ENCODE measurements at regions not wholly inside any gene's neighbourhood (a gene's known extent, or its start where the extent isn't known, plus 50 kb on each side); places are given as distances from the start of the nearest gene placed in this dataset.
"Not testable (repeated sequence)": the region's sequence is repeated elsewhere in the genome, so short reads cannot be mapped to it uniquely, and the experiment has no call there.

DNA sequence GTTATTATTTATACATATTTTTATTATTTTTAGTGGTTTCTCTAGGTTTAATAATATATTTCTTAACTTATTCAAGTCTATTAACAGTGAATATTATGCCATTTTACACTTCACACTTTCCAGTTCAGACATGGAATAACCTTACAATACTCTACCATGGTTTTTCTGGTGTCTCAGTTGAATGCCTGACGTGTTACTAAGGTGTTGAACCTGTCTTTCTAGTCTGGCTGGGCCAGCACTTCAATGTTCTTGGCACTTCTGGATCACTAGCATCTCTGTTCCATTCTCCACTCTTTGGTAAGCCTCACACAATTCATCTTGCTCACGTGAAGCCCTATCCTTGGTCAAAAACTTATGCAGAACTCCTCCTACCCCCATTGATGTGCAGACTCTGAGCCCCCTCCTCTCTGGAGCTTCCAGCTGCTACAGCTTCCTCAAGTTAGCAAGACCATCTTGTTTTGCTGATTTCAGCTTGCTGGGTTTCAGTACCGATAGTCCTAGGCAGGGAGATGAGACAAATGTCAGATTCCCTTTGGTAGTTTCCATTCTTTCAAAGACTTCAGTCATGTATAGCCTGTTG is 243.1 kb downstream of the FBXO4 start:
- Histone ChIP-seq H3K4me3 (ENCODE audit: low read depth, low read length) (no peak overlapping the region), H3K4me1 (ENCODE audit: control insufficient read depth, insufficient read depth, low read length) (no peaks in the 10 kb centered on the region), H3K9me3 (ENCODE audit: control insufficient read depth, insufficient read depth, low read depth, low read length) (no peaks in the 10 kb centered on the region), H3K36me3 (ENCODE audit: control insufficient read depth in 2 of 2, insufficient read depth in 1 of 2, low read length in 2 of 2) (no peaks in the 10 kb centered on the region), H3K27ac (ENCODE audit: extremely low read depth, low read depth, low read length) (no peak overlapping the region)
- POLR2A ChIA-PET, result no interaction called here
- CTCF ChIA-PET, result no interaction called here
- TF ChIP-seq RBAK (tag by site-specific recombination; IDR thresholded peaks at IDR 0.05) (no peak), ZNF239 (tag by site-specific recombination; IDR thresholded peaks at IDR 0.05) (no peak), ZNF350 (tag by site-specific recombination; IDR thresholded peaks at IDR 0.05) (no peak), ZNF785 (tag by site-specific recombination; IDR thresholded peaks at IDR 0.05) (no peak), ZNF175 (tag by site-specific recombination; IDR thresholded peaks at IDR 0.05) (no peak), ZBTB1 (tag by site-specific recombination; IDR thresholded peaks at IDR 0.05) (no peak), ZNF302 (tag by site-specific recombination; IDR thresholded peaks at IDR 0.05; ENCODE audit: low read depth) (no peak), ZNF768 (tag by site-specific recombination; IDR thresholded peaks at IDR 0.05) (no peak), ZNF514 (tag by site-specific recombination; IDR thresholded peaks at IDR 0.05) (no peak), ZNF529 (tag by site-specific recombination; IDR thresholded peaks at IDR 0.05; ENCODE audit: insufficient replicate concordance) (no peak), ZNF16 (tag by site-specific recombination; IDR thresholded peaks at IDR 0.05; ENCODE audit: low read depth) (no peak), KLF8 (tag by site-specific recombination; IDR thresholded peaks at IDR 0.05) (no peak)
- TF ChIP-seq, protein P1, sequence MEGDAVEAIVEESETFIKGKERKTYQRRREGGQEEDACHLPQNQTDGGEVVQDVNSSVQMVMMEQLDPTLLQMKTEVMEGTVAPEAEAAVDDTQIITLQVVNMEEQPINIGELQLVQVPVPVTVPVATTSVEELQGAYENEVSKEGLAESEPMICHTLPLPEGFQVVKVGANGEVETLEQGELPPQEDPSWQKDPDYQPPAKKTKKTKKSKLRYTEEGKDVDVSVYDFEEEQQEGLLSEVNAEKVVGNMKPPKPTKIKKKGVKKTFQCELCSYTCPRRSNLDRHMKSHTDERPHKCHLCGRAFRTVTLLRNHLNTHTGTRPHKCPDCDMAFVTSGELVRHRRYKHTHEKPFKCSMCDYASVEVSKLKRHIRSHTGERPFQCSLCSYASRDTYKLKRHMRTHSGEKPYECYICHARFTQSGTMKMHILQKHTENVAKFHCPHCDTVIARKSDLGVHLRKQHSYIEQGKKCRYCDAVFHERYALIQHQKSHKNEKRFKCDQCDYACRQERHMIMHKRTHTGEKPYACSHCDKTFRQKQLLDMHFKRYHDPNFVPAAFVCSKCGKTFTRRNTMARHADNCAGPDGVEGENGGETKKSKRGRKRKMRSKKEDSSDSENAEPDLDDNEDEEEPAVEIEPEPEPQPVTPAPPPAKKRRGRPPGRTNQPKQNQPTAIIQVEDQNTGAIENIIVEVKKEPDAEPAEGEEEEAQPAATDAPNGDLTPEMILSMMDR (tag by site-specific recombination; IDR thresholded peaks at IDR 0.05), result no peak

DNA sequence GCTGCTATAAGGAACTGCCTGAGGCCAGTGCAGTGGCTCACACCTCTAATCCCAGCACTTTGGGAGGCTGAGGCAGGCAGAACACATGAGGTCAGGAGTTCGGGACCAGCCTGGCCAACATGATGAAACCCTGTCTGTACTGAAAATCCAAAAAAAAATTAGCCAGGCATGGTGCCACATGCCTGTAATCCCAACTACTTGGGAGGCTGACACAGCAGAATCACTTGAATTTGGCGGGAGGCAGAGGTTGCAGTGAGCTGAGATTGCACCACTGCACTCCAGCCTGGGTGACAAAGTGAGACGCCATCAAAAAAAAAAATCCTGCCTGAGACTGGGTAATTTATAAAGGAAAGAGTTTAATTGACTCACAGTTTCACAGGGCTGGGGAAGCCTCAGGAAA is 247.1 kb upstream of the GHR start:
- POLR2A ChIA-PET; H3K4me1 ChIP-seq (ENCODE audit: control insufficient read depth, insufficient read depth, low read length); H3K36me3 ChIP-seq (ENCODE audit: control insufficient read depth in 2 of 2, insufficient read depth in 1 of 2, low read length in 2 of 2); H3K27ac ChIP-seq (ENCODE audit: extremely low read depth, low read depth, low read length); H3K4me3 ChIP-seq (ENCODE audit: low read depth, low read length); CTCF ChIA-PET; H3K9me3 ChIP-seq (ENCODE audit: control insufficient read depth, insufficient read depth, low read depth, low read length): not testable (repeated sequence)

DNA sequence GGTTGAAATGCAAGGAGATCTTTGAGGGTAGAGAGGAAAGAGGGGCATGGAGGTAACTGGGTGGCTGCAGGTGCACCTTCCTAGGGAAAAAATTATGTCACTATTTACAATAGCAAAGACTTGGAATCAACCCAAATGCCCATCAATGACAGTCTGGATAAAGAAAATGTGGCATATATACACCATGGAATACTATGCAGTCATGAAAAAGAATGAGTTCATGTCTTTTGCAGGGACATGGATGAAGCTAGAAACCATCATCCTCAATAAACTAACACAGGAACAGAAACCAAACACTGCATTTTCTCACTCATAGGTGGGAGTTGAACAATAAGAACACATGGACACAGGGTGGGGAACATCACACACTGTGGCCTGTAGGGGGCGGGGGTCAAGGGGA is 243.4 kb upstream of the GHR start:
- POLR2A ChIA-PET; H3K36me3 ChIP-seq (ENCODE audit: control insufficient read depth in 2 of 2, insufficient read depth in 1 of 2, low read length in 2 of 2); H3K4me1 ChIP-seq (ENCODE audit: control insufficient read depth, insufficient read depth, low read length); H3K4me3 ChIP-seq (ENCODE audit: low read depth, low read length); H3K9me3 ChIP-seq (ENCODE audit: control insufficient read depth, insufficient read depth, low read depth, low read length); CTCF ChIA-PET; H3K27ac ChIP-seq (ENCODE audit: extremely low read depth, low read depth, low read length): not testable (repeated sequence)
- peak; percentile 79 for TF ChIP-seq ZNF146 (tag by site-specific recombination; IDR thresholded peaks at IDR 0.05)

DNA sequence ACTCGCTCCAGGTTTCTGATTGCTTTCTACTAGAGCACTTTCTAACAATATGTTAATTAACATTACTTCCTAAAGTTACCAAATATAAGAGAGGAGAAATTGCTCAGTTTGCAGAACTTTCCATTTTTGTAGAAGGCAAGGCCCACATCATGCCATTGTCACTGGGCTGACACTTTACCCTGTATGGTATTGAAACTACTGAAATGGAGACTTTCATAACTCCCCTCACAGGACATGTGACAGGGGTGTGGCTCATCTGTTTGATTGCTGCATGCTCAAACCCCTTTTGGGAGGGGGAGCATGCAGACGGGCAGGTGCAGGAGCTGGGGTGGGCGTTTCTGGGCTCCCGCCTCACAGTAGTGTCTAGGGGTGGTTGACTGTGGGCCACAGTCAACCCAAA is 206.3 kb upstream of the GHR start:
- Histone ChIP-seq H3K4me3 (ENCODE audit: low read depth, low read length) (no peak overlapping the region), H3K9me3 (ENCODE audit: control insufficient read depth, insufficient read depth, low read depth, low read length) (no peaks in the 10 kb centered on the region), H3K27ac (ENCODE audit: extremely low read depth, low read depth, low read length) (no peak overlapping the region), H3K36me3 (ENCODE audit: control insufficient read depth in 2 of 2, insufficient read depth in 1 of 2, low read length in 2 of 2) (no peaks in the 10 kb centered on the region), H3K4me1 (ENCODE audit: control insufficient read depth, insufficient read depth, low read length) (no peaks in the 10 kb centered on the region)
- no peak for TF ChIP-seq GLIS1 (tag by site-specific recombination; IDR thresholded peaks at IDR 0.05)
- TF ChIP-seq, protein P2, sequence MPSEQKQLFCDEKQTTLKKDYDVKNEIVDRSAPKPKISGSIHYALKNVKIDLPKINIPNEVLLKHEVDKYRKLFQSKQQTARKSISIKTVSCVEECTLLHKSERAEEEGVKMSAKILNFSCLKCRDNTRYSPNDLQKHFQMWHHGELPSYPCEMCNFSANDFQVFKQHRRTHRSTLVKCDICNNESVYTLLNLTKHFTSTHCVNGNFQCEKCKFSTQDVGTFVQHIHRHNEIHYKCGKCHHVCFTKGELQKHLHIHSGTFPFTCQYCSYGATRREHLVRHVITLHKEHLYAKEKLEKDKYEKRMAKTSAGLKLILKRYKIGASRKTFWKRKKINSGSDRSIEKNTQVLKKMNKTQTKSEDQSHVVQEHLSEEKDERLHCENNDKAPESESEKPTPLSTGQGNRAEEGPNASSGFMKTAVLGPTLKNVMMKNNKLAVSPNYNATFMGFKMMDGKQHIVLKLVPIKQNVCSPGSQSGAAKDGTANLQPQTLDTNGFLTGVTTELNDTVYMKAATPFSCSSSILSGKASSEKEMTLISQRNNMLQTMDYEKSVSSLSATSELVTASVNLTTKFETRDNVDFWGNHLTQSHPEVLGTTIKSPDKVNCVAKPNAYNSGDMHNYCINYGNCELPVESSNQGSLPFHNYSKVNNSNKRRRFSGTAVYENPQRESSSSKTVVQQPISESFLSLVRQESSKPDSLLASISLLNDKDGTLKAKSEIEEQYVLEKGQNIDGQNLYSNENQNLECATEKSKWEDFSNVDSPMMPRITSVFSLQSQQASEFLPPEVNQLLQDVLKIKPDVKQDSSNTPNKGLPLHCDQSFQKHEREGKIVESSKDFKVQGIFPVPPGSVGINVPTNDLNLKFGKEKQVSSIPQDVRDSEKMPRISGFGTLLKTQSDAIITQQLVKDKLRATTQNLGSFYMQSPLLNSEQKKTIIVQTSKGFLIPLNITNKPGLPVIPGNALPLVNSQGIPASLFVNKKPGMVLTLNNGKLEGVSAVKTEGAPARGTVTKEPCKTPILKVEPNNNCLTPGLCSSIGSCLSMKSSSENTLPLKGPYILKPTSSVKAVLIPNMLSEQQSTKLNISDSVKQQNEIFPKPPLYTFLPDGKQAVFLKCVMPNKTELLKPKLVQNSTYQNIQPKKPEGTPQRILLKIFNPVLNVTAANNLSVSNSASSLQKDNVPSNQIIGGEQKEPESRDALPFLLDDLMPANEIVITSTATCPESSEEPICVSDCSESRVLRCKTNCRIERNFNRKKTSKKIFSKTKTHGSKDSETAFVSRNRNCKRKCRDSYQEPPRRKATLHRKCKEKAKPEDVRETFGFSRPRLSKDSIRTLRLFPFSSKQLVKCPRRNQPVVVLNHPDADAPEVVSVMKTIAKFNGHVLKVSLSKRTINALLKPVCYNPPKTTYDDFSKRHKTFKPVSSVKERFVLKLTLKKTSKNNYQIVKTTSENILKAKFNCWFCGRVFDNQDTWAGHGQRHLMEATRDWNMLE (tag by site-specific recombination; conservative IDR thresholded peaks at IDR 0.05; ENCODE audit: low read depth), result no peak
- TF ChIP-seq, protein P3, sequence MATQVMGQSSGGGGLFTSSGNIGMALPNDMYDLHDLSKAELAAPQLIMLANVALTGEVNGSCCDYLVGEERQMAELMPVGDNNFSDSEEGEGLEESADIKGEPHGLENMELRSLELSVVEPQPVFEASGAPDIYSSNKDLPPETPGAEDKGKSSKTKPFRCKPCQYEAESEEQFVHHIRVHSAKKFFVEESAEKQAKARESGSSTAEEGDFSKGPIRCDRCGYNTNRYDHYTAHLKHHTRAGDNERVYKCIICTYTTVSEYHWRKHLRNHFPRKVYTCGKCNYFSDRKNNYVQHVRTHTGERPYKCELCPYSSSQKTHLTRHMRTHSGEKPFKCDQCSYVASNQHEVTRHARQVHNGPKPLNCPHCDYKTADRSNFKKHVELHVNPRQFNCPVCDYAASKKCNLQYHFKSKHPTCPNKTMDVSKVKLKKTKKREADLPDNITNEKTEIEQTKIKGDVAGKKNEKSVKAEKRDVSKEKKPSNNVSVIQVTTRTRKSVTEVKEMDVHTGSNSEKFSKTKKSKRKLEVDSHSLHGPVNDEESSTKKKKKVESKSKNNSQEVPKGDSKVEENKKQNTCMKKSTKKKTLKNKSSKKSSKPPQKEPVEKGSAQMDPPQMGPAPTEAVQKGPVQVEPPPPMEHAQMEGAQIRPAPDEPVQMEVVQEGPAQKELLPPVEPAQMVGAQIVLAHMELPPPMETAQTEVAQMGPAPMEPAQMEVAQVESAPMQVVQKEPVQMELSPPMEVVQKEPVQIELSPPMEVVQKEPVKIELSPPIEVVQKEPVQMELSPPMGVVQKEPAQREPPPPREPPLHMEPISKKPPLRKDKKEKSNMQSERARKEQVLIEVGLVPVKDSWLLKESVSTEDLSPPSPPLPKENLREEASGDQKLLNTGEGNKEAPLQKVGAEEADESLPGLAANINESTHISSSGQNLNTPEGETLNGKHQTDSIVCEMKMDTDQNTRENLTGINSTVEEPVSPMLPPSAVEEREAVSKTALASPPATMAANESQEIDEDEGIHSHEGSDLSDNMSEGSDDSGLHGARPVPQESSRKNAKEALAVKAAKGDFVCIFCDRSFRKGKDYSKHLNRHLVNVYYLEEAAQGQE (tag by site-specific recombination; IDR thresholded peaks at IDR 0.05), result no peak
- POLR2A ChIA-PET, result no interaction called here
- CTCF ChIA-PET, result no interaction called here

Data from HEK293 (cell line).